Stomach (tissue), 8 donors: ENCODE measurements at regions not wholly inside any gene's neighbourhood (a gene's known extent, or its start where the extent isn't known, plus 50 kb on each side); places are given as distances from the start of the nearest gene placed in this dataset.

Experiments
- DNase-seq, 2 donors: peaks; one replicate each; pipeline versions ENCODE4 v3.0.0 to v3.0.0-alpha.2; 2013 to 2019
- H3K27ac ChIP-seq, 5 donors: fragments of 200-600 bp in 4 of 5; sonication (generic) in 4 of 5; one replicate each; pipeline ENCODE4 v1.5.1; 2013 to 2019; ENCODE audit warnings: mild to moderate bottlenecking in 1 of 5, moderate library complexity in 1 of 5
- H3K27me3 ChIP-seq, 3 donors: fragments of 200-600 bp; sonication (generic); one replicate each; pipeline ENCODE4 v1.5.1; 2017 to 2019; ENCODE audit warnings: mixed run types in 1 of 3
- H3K36me3 ChIP-seq, 4 donors: fragments of 200-600 bp; sonication (generic); 1 replicate in 3 of 4; 2 replicates in 1 of 4; pipeline ENCODE4 v1.5.1; 2016 to 2019
- H3K4me1 ChIP-seq, 4 donors: fragments of 200-600 bp; sonication (generic); one replicate each; pipeline ENCODE4 v1.5.1; 2016 to 2019
- H3K4me3 ChIP-seq, 4 donors: fragments of 200-600 bp; sonication (generic) in 3 of 4; one replicate each; pipeline ENCODE4 v1.5.1; 2016 to 2019; ENCODE audit warnings: mild to moderate bottlenecking in 1 of 4
- H3K9me3 ChIP-seq, 4 donors: fragments of 200-600 bp; sonication (generic); one replicate each; pipeline ENCODE4 v1.5.1; 2016 to 2019
- EP300 ChIP-seq: sonication (generic); formaldehyde crosslinking; IDR thresholded peaks from one replicate; pipeline ENCODE4 v1.6.1; 2017; ENCODE audit warnings: antibody characterized with exemption
- POLR2A ChIP-seq, 4 donors: fragments of 450-650 bp; IDR thresholded peaks; one replicate each; pipeline ENCODE4 v1.6.1; 2016; ENCODE audit warnings: antibody characterized with exemption in 4 of 4, control low read depth in 2 of 4, mild to moderate bottlenecking in 1 of 4, moderate library complexity in 1 of 4
- POLR2AphosphoS5 ChIP-seq, 3 donors: sonication (generic); formaldehyde crosslinking; IDR thresholded peaks; one replicate each; pipeline ENCODE4 v1.6.1; 2016; ENCODE audit warnings: antibody characterized with exemption in 3 of 3
- WGBS, 5 donors: extraction: QIAGEN DNeasy Blood & Tissue Kit in 3 of 5; methylation state at CpG; one replicate each; pipeline versions ENCODE4 v1.1.5 to v1.1.7; 2013 to 2018; 5-methylcytosine and 5-hydroxymethylcytosine counted together
- intact Hi-C: fragments of 100-400 bp; cut with DNase I; formaldehyde crosslinking; loops from one replicate; pipeline ENCODE4 v1.15.1; 2023; ENCODE audit warnings: low total_unique reads
- TF ChIP-seq, protein P1 (sequence below), 7 experiments: fragments of 450-650 bp in 4 of 7; fragments of 200-600 bp in 3 of 7; sonication (generic) in 3 of 7; IDR thresholded peaks; one replicate each; pipeline ENCODE4 v1.5.1; 2016 to 2019; ENCODE audit warnings: antibody characterized with exemption in 7 of 7, control low read depth in 2 of 7, mild to moderate bottlenecking in 1 of 7
- donor health status: healthy with polysubstance abuse.
- donor health status: Bipolar disorder and iron deficiency.
- donor health status: healthy.

DNA sequence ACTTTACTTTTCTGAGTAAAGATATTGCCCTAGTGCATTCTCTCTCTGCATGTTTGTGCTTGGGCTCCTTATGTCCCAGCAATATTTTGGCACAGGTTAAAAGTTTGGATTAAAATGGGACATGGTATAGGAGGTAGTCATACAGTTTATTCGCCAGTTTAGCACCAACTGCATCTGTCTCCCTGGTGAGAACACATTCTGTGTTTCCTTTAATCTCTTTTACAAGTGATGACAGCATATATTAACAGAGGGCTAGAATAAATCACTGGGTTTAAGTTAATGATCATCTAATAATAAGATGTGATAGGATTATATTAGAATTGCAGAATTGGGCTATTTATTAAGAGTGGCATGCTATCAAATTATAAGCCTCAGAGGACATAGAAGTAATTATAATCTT, 550.1 kb downstream of the LRRC70 start:
- H3K4me1 ChIP-seq = no peaks in the 10 kb centered on the region
- intact Hi-C loops = no loop called here
- H3K36me3 ChIP-seq = no peaks in the 10 kb centered on the region
- no peak overlapping the region for H3K27ac ChIP-seq
- TF ChIP-seq POLR2AphosphoS5 (IDR thresholded peaks at IDR 0.05) = no peak
- TF ChIP-seq EP300 = no peak
- no peak for TF ChIP-seq POLR2A (IDR thresholded peaks at IDR 0.05)
- TF ChIP-seq, protein P1, sequence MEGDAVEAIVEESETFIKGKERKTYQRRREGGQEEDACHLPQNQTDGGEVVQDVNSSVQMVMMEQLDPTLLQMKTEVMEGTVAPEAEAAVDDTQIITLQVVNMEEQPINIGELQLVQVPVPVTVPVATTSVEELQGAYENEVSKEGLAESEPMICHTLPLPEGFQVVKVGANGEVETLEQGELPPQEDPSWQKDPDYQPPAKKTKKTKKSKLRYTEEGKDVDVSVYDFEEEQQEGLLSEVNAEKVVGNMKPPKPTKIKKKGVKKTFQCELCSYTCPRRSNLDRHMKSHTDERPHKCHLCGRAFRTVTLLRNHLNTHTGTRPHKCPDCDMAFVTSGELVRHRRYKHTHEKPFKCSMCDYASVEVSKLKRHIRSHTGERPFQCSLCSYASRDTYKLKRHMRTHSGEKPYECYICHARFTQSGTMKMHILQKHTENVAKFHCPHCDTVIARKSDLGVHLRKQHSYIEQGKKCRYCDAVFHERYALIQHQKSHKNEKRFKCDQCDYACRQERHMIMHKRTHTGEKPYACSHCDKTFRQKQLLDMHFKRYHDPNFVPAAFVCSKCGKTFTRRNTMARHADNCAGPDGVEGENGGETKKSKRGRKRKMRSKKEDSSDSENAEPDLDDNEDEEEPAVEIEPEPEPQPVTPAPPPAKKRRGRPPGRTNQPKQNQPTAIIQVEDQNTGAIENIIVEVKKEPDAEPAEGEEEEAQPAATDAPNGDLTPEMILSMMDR (IDR thresholded peaks at IDR 0.05) = no peak
- H3K9me3 ChIP-seq = no peaks in the 10 kb centered on the region
- no peak overlapping the region for H3K4me3 ChIP-seq
- H3K27me3 ChIP-seq = no peaks in the 10 kb centered on the region
- DNase-seq = no peak
- WGBS, 5 donors = 76 to 91% (median 83%) methylated on average over 1 of the region's 1 CpG

DNA sequence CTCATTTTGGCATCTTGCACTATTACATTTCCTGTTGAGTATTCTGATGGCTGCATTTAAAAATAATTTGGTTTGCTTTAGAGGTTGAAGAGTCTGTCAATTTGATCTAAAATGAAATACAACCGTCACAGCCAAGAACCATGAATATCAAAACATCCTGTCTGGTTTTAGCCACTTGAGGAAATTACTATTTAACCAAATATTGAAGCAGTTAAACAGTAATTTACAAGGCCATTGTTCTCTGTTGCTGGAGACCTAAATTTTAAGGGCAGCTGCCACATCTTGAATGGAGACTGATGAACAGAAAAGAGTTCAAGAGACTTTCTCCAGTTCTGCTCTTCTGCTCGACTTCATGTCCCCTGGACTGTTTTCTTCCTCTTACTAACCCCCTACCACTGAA, 549.4 kb downstream of the LRRC70 start:
- intact Hi-C loops = no loop called here
- no peak overlapping the region for H3K4me3 ChIP-seq
- WGBS, 5 donors = 43 to 59% (median 49%) methylated on average over 2 of the region's 2 CpGs
- H3K27me3 ChIP-seq = no peaks in the 10 kb centered on the region
- no peak for DNase-seq
- TF ChIP-seq POLR2A (IDR thresholded peaks at IDR 0.05) (no peak), EP300 (no peak), POLR2AphosphoS5 (IDR thresholded peaks at IDR 0.05) (no peak)
- TF ChIP-seq, protein P1 (IDR thresholded peaks at IDR 0.05) = no peak
- no peaks in the 10 kb centered on the region for H3K9me3 ChIP-seq
- no peaks in the 10 kb centered on the region for H3K36me3 ChIP-seq
- H3K4me1 ChIP-seq = no peaks in the 10 kb centered on the region
- H3K27ac ChIP-seq = no peak overlapping the region

DNA sequence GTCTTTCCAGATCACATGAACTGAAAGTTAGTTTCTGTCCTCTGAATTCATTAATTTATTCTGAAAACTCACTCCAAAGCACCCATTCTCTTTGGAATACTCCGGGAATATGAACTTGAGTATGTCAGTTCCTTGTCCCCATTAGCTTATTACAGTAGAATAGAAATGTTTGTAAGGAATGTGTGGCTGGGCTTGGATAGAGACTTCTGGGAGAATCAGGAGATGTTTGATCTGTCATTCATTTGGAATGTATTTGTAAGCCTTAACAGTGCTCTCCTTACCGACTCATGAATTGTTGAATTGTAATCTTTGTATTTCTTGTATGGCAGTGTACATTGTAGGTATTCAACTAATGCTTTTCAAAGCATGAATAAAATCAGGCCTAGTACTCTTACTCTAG, 548.4 kb downstream of the LRRC70 start:
- intact Hi-C loops = no loop called here
- 75 to 83% (median 81%) methylated on average over 2 of the region's 2 CpGs for WGBS, 5 donors
- Histone ChIP-seq H3K27ac (no peak overlapping the region), H3K4me3 (no peak overlapping the region), H3K27me3 (no peaks in the 10 kb centered on the region), H3K36me3 (no peaks in the 10 kb centered on the region), H3K4me1 (no peaks in the 10 kb centered on the region), H3K9me3 (no peaks in the 10 kb centered on the region)
- TF ChIP-seq POLR2AphosphoS5 (IDR thresholded peaks at IDR 0.05) (no peak), POLR2A (IDR thresholded peaks at IDR 0.05) (no peak), EP300 (no peak)
- TF ChIP-seq, protein P1 (IDR thresholded peaks at IDR 0.05) = no peak
- no peak for DNase-seq

DNA sequence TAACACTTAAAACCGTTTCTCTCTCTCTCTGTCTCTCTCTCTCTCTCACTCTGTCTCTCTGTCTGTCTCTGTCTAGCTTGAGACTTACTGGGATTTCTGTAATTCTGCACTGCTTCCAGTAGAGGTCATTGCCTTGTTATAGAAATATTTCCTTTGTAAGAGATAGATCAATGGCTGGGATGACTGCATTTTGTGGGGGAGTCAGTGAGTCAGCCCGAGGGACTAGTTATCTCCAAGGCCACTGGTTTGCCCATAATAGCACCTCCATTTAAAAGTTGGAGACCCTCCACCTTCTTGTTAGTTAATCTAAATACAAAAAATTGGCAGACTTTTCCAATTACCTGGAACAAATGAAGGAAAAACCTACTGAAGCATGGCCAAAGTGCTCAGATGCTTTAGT, 547.2 kb downstream of the LRRC70 start:
- no peaks in the 10 kb centered on the region for H3K4me1 ChIP-seq
- no peak overlapping the region for H3K4me3 ChIP-seq
- H3K27ac ChIP-seq = no peak overlapping the region
- peak in 1 of 2 donors; percentile 12 for DNase-seq
- no peaks in the 10 kb centered on the region for H3K9me3 ChIP-seq
- no peaks in the 10 kb centered on the region for H3K27me3 ChIP-seq
- H3K36me3 ChIP-seq = no peaks in the 10 kb centered on the region
- 8 to 19% (median 15%) methylated on average over 2 of the region's 2 CpGs for WGBS, 5 donors
- TF ChIP-seq POLR2AphosphoS5 (IDR thresholded peaks at IDR 0.05) = no peak
- TF ChIP-seq, protein P1 (IDR thresholded peaks at IDR 0.05) = peak in 2 of 7 experiments; percentile 10 to 19
- intact Hi-C loops = no loop called here

DNA sequence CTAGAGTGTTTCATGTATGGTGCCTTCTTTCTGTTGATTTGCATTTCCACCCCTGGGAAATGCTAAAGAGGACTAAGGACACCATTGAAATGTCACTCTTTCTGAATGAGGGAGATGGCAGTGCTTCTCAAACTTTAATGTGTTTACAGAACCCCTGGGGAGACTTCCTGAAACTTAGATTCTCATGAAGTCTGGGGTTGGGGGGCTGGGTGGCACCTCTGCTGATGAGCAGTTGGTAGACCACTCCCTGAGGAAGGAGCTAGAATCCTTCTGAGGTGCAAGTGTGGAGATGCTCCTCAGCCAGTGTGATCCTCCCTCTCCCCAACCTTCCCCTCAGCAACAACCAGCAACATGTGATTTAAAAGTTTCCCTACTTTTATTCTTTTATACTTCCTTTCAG, 546.8 kb downstream of the LRRC70 start:
- no peaks in the 10 kb centered on the region for H3K4me1 ChIP-seq
- no peak for DNase-seq
- no peaks in the 10 kb centered on the region for H3K9me3 ChIP-seq
- intact Hi-C loops = no loop called here
- H3K27me3 ChIP-seq = no peaks in the 10 kb centered on the region
- no peak overlapping the region for H3K4me3 ChIP-seq
- H3K36me3 ChIP-seq = no peaks in the 10 kb centered on the region
- no peak overlapping the region for H3K27ac ChIP-seq
- TF ChIP-seq POLR2AphosphoS5 (IDR thresholded peaks at IDR 0.05) (no peak), POLR2A (IDR thresholded peaks at IDR 0.05) (no peak), EP300 (no peak)
- TF ChIP-seq, protein P1 (IDR thresholded peaks at IDR 0.05) = no peak
